ENCODE measurements at regions not wholly inside any gene's neighbourhood (a gene's known extent, or its start where the extent isn't known, plus 50 kb on each side); places are given as distances from the start of the nearest gene placed in this dataset.

DNA sequence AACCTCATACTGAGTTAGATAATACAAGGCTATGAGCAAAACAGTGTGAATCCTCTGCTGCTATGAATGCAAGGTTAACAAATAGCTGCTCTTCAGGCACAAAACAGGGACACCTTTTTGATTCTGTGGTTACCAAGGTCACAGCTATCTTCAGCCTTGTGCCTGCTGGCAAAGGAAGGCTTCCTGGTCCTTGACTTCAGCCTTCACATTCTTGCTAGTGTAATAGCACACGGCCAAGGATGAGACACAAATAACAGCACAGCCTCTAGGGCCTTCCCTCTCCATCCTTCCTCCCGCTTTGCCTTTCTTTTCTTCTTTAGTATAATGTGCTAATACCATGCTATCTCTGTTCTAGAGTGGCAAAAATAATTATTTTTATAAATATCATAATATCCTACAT is 130.6 kb upstream of the CAV2 start:
- TF ChIP-seq CTCF (IDR thresholded peaks at IDR 0.05) (no peak), POLR2A (IDR thresholded peaks at IDR 0.05) (no peak)
